ENCODE measurements at regions not wholly inside any gene's neighbourhood (a gene's known extent, or its start where the extent isn't known, plus 50 kb on each side); places are given as distances from the start of the nearest gene placed in this dataset.

DNA sequence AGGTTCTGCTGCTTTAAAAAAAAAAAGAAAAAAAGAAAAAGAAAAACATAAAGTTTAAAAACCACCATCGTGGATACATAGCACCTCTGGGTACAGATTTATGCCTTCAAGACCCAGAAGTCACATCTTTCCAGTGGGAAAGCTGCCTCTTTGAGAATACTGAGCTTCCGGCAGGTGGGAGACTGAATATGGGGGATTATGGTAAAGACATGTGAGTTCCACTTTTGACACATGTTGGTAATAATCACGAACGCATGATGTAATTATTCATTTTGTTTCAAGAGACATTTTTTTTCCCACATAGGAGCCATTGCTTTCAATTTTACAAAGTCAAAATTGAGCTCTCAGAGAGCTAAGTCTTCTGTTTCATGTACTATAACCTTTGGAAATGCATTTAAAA is 229.7 kb upstream of the CDH5 start:
- no peak for DNase-seq (ENCODE audit: extremely low spot score)
- no peak for TF ChIP-seq ARNT (IDR thresholded peaks at IDR 0.05)
- no peak for TF ChIP-seq CTBP1 (IDR thresholded peaks at IDR 0.05; ENCODE audit: borderline replicate concordance)
- TF ChIP-seq FOXM1 (IDR thresholded peaks at IDR 0.05; ENCODE audit: borderline replicate concordance): no peak
- no peak for TF ChIP-seq BHLHE40 (IDR thresholded peaks at IDR 0.05; ENCODE audit: borderline replicate concordance)
- no peak for TF ChIP-seq LEF1 (IDR thresholded peaks at IDR 0.05; ENCODE audit: borderline replicate concordance)
- no peak for TF ChIP-seq ELF4 (IDR thresholded peaks at IDR 0.05)
- TF ChIP-seq FOXK2 (IDR thresholded peaks at IDR 0.05): no peak
- TF ChIP-seq SP1 (IDR thresholded peaks at IDR 0.05): no peak
- no peak for TF ChIP-seq NFRKB (IDR thresholded peaks at IDR 0.05)
- no peak for TF ChIP-seq HDGF (IDR thresholded peaks at IDR 0.05; ENCODE audit: borderline replicate concordance)
- no peak for TF ChIP-seq ZNF384 (IDR thresholded peaks at IDR 0.05)
- TF ChIP-seq SUZ12 (IDR thresholded peaks at IDR 0.05): no peak
- TF ChIP-seq, protein P1, sequence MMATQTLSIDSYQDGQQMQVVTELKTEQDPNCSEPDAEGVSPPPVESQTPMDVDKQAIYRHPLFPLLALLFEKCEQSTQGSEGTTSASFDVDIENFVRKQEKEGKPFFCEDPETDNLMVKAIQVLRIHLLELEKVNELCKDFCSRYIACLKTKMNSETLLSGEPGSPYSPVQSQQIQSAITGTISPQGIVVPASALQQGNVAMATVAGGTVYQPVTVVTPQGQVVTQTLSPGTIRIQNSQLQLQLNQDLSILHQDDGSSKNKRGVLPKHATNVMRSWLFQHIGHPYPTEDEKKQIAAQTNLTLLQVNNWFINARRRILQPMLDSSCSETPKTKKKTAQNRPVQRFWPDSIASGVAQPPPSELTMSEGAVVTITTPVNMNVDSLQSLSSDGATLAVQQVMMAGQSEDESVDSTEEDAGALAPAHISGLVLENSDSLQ (IDR thresholded peaks at IDR 0.05): no peak
- TF ChIP-seq TARDBP (IDR thresholded peaks at IDR 0.05): no peak
- TF ChIP-seq FOXA1 (IDR thresholded peaks at IDR 0.05): no peak
- CTCF ChIA-PET: interaction anchor here (0.6 kb wide), 1 partner anchor 412 kb away, joined by 4 read pairs; no protein-coding TSS in a partner anchor
- POLR2A ChIA-PET: no interaction called here

DNA sequence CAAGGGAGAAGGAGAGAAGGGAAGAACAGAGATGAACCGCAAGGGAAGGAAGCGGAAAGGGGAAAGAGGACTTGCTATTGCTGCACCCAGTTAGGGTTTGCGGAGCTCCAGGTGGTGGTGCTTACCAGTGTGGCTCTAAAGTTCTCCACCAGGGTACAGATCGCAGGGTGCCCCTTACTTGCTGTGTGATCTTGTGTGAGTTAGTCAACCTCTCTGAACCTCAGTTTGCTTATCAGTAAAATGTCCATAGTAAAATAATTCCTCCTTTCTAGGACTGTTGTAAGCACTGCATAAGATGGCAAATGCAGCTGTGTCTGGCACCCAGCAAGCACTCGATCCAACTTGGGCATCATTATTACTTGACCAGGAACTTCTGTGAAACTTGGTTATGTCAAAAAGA is 230.7 kb upstream of the CDH5 start:
- no peak for DNase-seq (ENCODE audit: extremely low spot score)
- no peak for TF ChIP-seq FOXK2 (IDR thresholded peaks at IDR 0.05)
- TF ChIP-seq BHLHE40 (IDR thresholded peaks at IDR 0.05; ENCODE audit: borderline replicate concordance): no peak
- TF ChIP-seq SUZ12 (IDR thresholded peaks at IDR 0.05): no peak
- no peak for TF ChIP-seq CTBP1 (IDR thresholded peaks at IDR 0.05; ENCODE audit: borderline replicate concordance)
- no peak for TF ChIP-seq ARNT (IDR thresholded peaks at IDR 0.05)
- ChIA-PET CTCF (no interaction called here), POLR2A (no interaction called here)

DNA sequence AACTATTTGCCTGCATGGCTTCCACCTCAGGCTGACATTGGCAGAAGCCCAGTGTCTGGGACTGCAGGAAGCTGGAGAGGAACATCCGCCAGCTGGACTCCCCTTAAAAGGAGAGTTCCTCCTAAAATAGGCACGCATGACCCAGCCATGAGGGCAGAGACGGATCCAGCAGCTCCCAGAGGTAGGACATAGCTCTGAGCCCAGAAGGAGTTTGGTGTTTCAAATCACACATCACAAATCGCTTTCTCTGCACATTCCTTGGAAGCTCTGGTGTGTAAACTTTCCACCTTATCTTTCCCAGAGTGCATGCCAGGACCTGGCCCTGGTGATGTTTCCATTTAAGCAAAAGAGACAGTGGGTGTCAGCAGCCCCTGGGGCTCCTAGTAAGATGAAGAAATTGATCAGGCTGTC is 231.1 kb upstream of the CDH5 start:
- ChIA-PET POLR2A (no interaction called here), CTCF (no interaction called here)
- TF ChIP-seq CTBP1 (IDR thresholded peaks at IDR 0.05; ENCODE audit: borderline replicate concordance): no peak
- TF ChIP-seq, protein P1 (IDR thresholded peaks at IDR 0.05): no peak
- TF ChIP-seq ARNT (IDR thresholded peaks at IDR 0.05): no peak
- TF ChIP-seq ZNF384 (IDR thresholded peaks at IDR 0.05): no peak
- TF ChIP-seq HDGF (IDR thresholded peaks at IDR 0.05; ENCODE audit: borderline replicate concordance): no peak
- TF ChIP-seq TARDBP (IDR thresholded peaks at IDR 0.05): no peak
- TF ChIP-seq SUZ12 (IDR thresholded peaks at IDR 0.05): no peak
- TF ChIP-seq BHLHE40 (IDR thresholded peaks at IDR 0.05; ENCODE audit: borderline replicate concordance): no peak
- TF ChIP-seq L3MBTL2 (conservative IDR thresholded peaks at IDR 0.05): no peak
- DNase-seq (ENCODE audit: extremely low spot score): no peak

DNA sequence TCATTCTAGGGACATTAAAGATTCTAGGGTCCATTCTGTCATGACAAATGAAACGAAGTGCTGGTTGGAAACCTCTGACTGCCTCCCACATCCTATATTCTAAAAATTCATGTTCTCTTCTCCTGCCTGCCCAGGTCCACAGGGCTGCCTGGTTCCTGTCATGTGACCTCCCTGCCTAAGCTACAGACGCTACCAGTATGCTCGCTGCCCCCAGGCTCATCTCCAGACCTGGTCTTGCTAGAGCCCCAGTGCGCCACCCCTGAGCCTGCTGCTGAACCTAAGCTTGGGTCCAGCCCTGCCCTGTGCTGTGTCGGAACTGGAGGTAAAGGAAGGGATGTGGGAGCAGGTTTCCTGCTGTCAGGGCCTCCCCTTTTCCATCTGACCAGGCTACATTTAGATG is 231.6 kb upstream of the CDH5 start:
- POLR2A ChIA-PET: no interaction called here
- CTCF ChIA-PET: interaction anchor here (0.6 kb wide), 1 partner anchor 230 kb away, joined by 3 read pairs; no protein-coding TSS in a partner anchor
- no peak for DNase-seq (ENCODE audit: extremely low spot score)
- TF ChIP-seq NFRKB (IDR thresholded peaks at IDR 0.05) (no peak), FOXM1 (IDR thresholded peaks at IDR 0.05; ENCODE audit: borderline replicate concordance) (no peak), ARNT (IDR thresholded peaks at IDR 0.05) (no peak), SUZ12 (IDR thresholded peaks at IDR 0.05) (no peak), LEF1 (IDR thresholded peaks at IDR 0.05; ENCODE audit: borderline replicate concordance) (no peak), L3MBTL2 (conservative IDR thresholded peaks at IDR 0.05) (no peak), SP1 (IDR thresholded peaks at IDR 0.05) (no peak), FOXK2 (IDR thresholded peaks at IDR 0.05) (no peak), BHLHE40 (IDR thresholded peaks at IDR 0.05; ENCODE audit: borderline replicate concordance) (no peak), ZNF384 (IDR thresholded peaks at IDR 0.05) (no peak), HDGF (IDR thresholded peaks at IDR 0.05; ENCODE audit: borderline replicate concordance) (no peak), FOXA1 (IDR thresholded peaks at IDR 0.05) (no peak), TARDBP (IDR thresholded peaks at IDR 0.05) (no peak), ELF4 (IDR thresholded peaks at IDR 0.05) (no peak)
- TF ChIP-seq, protein P1 (IDR thresholded peaks at IDR 0.05): no peak

DNA sequence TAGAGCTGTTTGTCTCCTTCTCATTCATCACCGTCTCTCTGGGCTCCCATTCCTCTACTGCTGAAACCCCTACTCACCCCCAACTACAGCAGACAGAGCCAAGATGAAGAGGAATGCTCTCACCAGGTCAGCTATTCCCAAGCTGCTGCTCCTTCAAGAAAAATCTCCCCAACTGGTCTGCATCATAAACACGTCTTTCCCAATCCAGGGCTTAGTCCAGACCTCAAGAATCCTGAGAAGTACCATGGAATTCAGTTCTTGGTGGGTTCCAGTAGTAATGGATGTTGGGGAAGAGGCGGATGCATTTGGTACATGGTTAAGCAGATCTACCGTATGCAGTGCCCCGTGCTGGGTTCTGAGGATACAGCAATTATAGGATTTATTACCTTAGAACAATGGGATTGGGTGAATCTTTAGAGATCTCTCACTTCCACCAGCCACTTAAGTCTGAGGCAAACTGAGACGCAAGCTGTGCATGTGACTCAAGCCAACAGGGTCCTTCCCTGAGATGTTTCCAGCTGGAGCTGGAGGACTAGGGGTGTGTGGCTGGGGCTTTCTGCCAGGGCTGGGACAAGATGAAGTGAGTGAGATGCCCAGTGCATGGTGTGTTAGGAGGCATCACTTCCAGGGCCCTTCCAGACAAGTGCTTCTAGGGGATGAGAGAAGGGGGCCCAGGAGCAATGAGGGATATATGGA is 232.7 kb upstream of the CDH5 start:
- CTCF ChIA-PET: no interaction called here

DNA sequence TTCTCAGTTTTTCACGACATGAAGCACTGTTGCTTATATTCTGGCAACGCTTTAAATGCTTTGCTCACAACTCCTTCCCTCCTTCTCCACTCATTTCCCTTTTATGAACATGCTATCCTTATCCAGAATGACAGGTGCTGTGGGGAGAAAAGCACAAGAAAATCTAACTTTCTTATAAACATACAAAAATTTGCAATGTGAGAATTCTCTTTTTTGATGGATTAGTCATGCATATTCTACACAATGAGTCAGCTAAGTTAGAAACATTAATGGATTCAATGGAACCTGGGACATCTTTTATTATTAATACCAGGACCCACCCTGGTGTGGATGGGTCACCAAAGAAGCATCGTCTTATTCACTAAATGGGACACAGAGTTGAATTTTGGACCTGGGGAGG is 234.6 kb upstream of the CDH5 start:
- CTCF ChIA-PET: no interaction called here
- POLR2A ChIA-PET: no interaction called here
- no peak for DNase-seq (ENCODE audit: extremely low spot score)
- TF ChIP-seq TARDBP (IDR thresholded peaks at IDR 0.05): no peak
- no peak for TF ChIP-seq NFRKB (IDR thresholded peaks at IDR 0.05)

More for the DNA sequence above, 232.7 kb upstream of the CDH5 start:
- no peak for TF ChIP-seq FOXK2 (IDR thresholded peaks at IDR 0.05)
- POLR2A ChIA-PET: no interaction called here
- no peak for DNase-seq (ENCODE audit: extremely low spot score)

DNA sequence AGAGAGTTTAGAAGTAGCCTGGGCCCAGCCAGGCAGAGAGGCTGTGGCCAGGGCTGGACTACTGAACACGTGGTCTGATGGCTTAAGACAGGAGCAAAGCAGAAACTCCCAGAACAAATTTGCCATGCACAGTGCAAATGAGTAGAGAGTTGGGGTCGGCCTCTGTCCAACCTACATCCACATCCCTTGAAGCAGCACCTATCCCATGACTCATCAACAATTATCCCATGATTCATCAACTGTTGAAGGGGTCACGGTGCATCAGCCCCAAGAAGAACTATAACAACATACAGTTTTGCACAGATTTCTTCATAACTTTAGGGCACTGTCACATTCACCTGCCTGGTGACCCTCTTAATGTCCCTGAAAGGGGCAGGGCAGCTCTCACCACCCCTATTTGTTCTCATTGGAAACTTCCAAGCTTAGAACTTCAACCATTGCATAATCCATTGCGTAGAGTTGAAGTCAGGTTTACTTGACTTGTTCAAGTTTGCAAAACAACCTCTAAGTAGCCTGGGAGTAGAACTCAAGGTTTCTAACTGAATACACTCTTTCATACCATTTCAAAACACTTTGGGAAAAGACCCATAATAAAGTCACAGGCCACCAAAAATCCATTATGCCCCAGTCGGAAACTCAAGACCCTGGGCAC is 235.2 kb upstream of the CDH5 start:
- ChIA-PET CTCF (no interaction called here), POLR2A (no interaction called here)
- no peak for DNase-seq (ENCODE audit: extremely low spot score)
- no peak for TF ChIP-seq ZNF384 (IDR thresholded peaks at IDR 0.05)
- no peak for TF ChIP-seq FOXK2 (IDR thresholded peaks at IDR 0.05)
- TF ChIP-seq SP1 (IDR thresholded peaks at IDR 0.05): no peak
- TF ChIP-seq L3MBTL2 (conservative IDR thresholded peaks at IDR 0.05): no peak

Measured in HEK293T (cell line).